HT-29 (cell line): ENCODE measurements at regions not wholly inside any gene's neighbourhood (a gene's known extent, or its start where the extent isn't known, plus 50 kb on each side); places are given as distances from the start of the nearest gene placed in this dataset.

Experiments used
- DNase-seq: peaks from one replicate; pipeline ENCODE4 v3.0.0-alpha.2; 2015; ENCODE audit warnings: low spot score

- no peak for DNase-seq
Measured at GRCh38 chr2:104756118-104756517, 97.8 kb upstream of the POU3F3 start.

- no peak for DNase-seq
Measured at GRCh38 chr2:104757056-104757455, 96.9 kb upstream of the POU3F3 start.

GRCh38 chr2:104758199-104758620 is 95.7 kb upstream of the POU3F3 start:
- DNase-seq: no peak

GRCh38 chr2:104762031-104762430 is 91.9 kb upstream of the POU3F3 start:
- DNase-seq: no peak

- DNase-seq: no peak
Measured at GRCh38 chr2:104766683-104767082, 87.2 kb upstream of the POU3F3 start.

- DNase-seq: no peak
Measured at GRCh38 chr2:104768694-104769093, 85.2 kb upstream of the POU3F3 start.

- DNase-seq: no peak
Measured at GRCh38 chr2:104769096-104769495, 84.8 kb upstream of the POU3F3 start.

- no peak for DNase-seq
Measured at GRCh38 chr2:104772996-104773395, 80.9 kb upstream of the POU3F3 start.

GRCh38 chr2:104774631-104775030 is 79.3 kb upstream of the POU3F3 start:
- DNase-seq: no peak

- DNase-seq: no peak
Measured at GRCh38 chr2:104777721-104778120, 76.2 kb upstream of the POU3F3 start.

GRCh38 chr2:104781151-104781550 is 72.8 kb upstream of the POU3F3 start:
- no peak for DNase-seq

- DNase-seq: no peak
Measured at GRCh38 chr2:104784264-104784663, 69.7 kb upstream of the POU3F3 start.

- no peak for DNase-seq
Measured at GRCh38 chr2:104786204-104786603, 67.7 kb upstream of the POU3F3 start.

GRCh38 chr2:104786821-104787220 is 67.1 kb upstream of the POU3F3 start:
- DNase-seq: no peak

GRCh38 chr2:104787298-104788065 is 66.4 kb upstream of the POU3F3 start:
- DNase-seq: no peak

GRCh38 chr2:104788742-104789455 is 65.0 kb upstream of the POU3F3 start:
- no peak for DNase-seq

- DNase-seq: no peak
Measured at GRCh38 chr2:104790100-104790811, 63.7 kb upstream of the POU3F3 start.

- DNase-seq: no peak
Measured at GRCh38 chr2:104790901-104791495, 62.9 kb upstream of the POU3F3 start.

GRCh38 chr2:104793966-104794365 is 59.9 kb upstream of the POU3F3 start:
- DNase-seq: no peak

- DNase-seq: no peak
Measured at GRCh38 chr2:104794441-104794840, 59.5 kb upstream of the POU3F3 start.
